ENCODE measurements at regions not wholly inside any gene's neighbourhood (a gene's known extent, or its start where the extent isn't known, plus 50 kb on each side); places are given as distances from the start of the nearest gene placed in this dataset.

DNA sequence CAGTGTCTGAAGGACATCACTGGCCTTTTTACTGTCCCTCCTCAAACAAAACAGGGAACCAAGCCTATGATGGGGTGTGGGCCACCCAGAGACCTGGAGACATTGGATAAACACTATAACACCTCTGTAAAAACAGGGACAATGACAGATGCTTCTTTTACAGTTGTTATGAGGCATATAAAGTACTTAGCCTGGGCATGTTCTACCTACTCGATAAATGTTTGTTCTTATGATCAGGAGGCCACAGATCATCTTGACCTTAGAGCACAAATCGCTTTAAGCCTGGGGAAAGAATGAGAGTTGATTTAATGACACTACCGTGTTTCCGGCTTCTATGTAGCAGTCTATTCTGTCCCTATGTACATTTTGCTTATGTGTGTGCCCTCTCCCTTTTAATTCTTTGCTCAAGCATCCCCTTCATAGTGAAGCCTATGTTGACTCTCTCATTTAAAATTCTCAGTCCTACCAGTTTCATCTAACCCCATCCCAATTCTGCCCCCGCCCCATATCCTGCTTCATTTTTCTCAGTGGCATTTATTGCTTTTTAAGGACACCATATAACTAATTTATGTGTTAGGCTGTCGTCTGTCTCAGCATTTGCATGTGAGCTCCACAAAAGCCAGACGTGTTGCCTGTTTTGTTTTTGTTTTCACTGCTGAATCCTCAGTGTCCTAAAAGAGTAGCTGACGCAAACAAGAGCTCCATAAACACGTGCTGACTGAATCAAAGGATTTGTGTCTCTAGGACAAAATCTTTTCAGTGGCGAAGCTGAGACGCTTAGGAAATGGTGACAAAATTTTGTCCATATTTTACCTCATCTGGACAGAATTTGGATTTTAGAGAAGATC, 182.3 kb upstream of the ST6GAL2 start:
- Histone ChIP-seq H3K27me3 (replicated peaks) (0 out of 2 replicates have a peak, but pooled peaks cover 3% of the 10 kb centered on the region), H3K4me3 (no peak overlapping the region), H3K4me1 (replicated peaks) (no peaks in the 10 kb centered on the region), H3K9me3 (replicated peaks) (no peaks in the 10 kb centered on the region), H3K36me3 (no peaks in the 10 kb centered on the region), H3K27ac (no peak overlapping the region)
- no peak for DNase-seq (ENCODE audit: low read depth in 1 of 2, low spot score in 2 of 2)

DNA sequence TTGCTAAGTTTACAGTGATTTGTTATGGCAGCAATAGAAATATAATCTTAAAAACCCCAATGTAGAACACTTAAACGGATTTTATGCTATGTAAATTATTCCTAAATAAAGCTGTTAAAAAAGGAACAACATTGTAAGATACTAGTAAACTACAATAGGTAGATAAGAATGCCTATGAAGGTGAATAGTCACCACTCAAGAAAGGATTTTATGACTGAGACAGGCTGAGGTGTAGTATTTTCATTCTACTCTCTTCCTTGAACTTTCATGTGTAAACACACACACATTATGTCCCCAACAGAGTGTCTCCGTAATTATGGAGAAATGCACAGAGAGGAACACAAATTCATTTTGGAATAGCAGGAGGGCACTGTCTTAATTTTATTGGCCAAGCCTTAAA, 183.9 kb upstream of the ST6GAL2 start:
- Histone ChIP-seq H3K27me3 (replicated peaks) (0 out of 2 replicates have a peak, but pooled peaks cover 3% of the 10 kb centered on the region), H3K36me3 (no peaks in the 10 kb centered on the region), H3K27ac (no peak overlapping the region), H3K4me3 (no peak overlapping the region), H3K9me3 (replicated peaks) (no peaks in the 10 kb centered on the region), H3K4me1 (replicated peaks) (no peaks in the 10 kb centered on the region)
- no peak for DNase-seq (ENCODE audit: low read depth in 1 of 2, low spot score in 2 of 2)

DNA sequence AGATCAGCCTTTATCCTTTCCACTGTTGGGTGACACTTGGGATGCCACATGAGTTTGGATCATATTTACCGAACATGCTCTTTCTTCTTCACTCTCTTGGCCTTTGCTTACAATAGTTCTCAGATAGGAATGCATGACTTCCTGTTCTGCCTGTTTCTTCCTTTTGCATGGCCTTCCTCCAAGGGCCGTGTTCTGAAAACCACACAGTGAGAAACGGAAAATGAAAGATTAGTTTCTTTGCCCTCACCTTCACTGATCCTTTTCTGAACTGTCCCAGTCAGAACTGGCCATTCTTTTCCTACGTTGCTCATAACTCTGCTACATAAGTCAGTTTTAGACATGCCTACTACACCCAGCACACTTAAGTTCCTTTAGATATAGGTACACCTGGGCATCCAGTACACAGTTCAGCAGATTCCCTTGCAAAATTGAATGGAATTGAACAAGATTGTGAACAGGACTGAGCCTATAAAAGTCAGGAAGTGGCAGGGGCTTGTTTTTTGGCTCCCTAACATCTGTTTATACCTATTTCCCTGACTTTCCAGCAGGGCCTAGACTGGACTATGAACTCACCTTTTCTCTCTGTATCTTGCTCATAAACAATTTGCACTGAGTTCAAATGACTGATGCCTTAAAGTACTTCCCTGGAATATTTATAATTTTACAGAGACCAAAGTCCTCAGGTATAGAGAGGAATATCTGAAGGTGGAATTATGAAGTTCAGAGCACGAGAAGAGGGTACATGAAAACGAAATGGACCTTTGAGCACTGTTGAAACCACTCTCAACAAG, 186.4 kb upstream of the ST6GAL2 start:
- H3K27me3 ChIP-seq (replicated peaks) = 0 out of 2 replicates have a peak, but pooled peaks cover 3% of the 10 kb centered on the region
- peak in 1 of 2 experiments; percentile 2 for DNase-seq (ENCODE audit: low read depth in 1 of 2, low spot score in 2 of 2)
- H3K4me3 ChIP-seq = no peak overlapping the region
- H3K9me3 ChIP-seq (replicated peaks) = no peaks in the 10 kb centered on the region
- no peak overlapping the region for H3K27ac ChIP-seq
- no peaks in the 10 kb centered on the region for H3K4me1 ChIP-seq (replicated peaks)
- no peaks in the 10 kb centered on the region for H3K36me3 ChIP-seq

DNA sequence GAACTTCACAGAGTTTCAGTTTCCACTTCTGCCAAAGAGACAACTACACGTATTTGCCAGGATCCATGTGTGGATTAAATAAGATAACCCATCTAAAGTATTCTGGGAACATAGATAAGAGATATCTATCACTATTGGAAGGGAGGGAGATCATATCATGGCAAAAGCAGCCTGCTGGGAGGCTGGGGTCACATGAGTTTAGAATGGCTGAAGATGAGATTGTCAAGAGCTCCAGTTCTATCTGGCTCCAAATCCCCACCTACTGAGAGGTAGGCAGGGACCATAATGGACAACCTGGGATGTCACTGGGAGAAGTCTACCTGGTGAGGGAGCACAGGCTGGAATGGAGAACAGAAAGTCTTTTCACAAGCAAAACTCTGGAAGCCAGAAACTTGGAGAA, 192.6 kb upstream of the ST6GAL2 start:
- H3K9me3 ChIP-seq (replicated peaks) = no peaks in the 10 kb centered on the region
- DNase-seq (ENCODE audit: low read depth in 1 of 2, low spot score in 2 of 2) = no peak
- H3K4me1 ChIP-seq (replicated peaks) = no peaks in the 10 kb centered on the region
- H3K27ac ChIP-seq = no peak overlapping the region
- H3K36me3 ChIP-seq = no peaks in the 10 kb centered on the region
- no peak overlapping the region for H3K4me3 ChIP-seq
- no peaks in the 10 kb centered on the region for H3K27me3 ChIP-seq (replicated peaks)

DNA sequence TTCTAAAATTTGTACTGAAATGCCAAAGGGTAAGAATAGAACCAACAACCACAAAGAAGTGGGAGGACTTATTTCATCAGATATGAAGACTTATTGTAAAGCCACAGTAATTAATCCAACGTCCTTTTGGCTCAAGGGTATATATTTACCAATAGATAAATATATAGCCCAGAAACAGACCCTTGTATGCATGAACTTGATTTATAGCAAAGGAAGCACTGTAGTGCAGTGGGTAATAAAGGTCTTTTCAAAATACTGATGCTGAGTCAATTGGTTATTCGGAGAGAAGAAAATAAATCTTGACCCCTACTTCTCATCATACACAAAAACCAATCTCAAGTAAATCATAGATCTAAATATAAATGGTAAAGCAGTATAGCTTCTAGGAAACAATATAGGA, 200.5 kb upstream of the ST6GAL2 start:
- DNase-seq (ENCODE audit: low read depth in 1 of 2, low spot score in 2 of 2) = no peak
- Histone ChIP-seq H3K9me3 (replicated peaks) (no peaks in the 10 kb centered on the region), H3K36me3 (no peaks in the 10 kb centered on the region), H3K4me3 (no peak overlapping the region), H3K27ac (no peak overlapping the region), H3K4me1 (replicated peaks) (no peaks in the 10 kb centered on the region), H3K27me3 (replicated peaks) (no peaks in the 10 kb centered on the region)

DNA sequence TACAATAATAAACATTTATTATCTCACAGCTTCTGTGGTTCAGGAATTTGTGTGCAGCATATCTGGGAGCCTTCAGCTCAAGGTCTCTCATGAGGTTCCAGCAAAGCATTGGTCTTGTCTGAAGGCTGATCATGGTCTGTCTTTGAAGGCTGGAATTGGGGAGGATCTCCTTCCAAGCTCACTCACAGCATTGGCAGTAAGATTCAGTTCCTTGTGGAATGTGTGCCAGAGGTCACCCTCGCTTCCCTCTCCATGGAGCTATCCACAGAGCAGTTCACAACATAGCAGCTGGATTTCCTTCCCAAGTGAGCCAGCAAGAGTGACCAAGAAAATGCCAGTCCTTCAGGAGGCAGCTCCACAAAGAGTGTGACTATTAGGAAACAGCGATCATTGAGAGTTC, 202.2 kb upstream of the ST6GAL2 start:
- Histone ChIP-seq H3K36me3 (no peaks in the 10 kb centered on the region), H3K27ac (no peak overlapping the region), H3K27me3 (replicated peaks) (no peaks in the 10 kb centered on the region), H3K9me3 (replicated peaks) (no peaks in the 10 kb centered on the region), H3K4me3 (no peak overlapping the region), H3K4me1 (replicated peaks) (no peaks in the 10 kb centered on the region)
- DNase-seq (ENCODE audit: low read depth in 1 of 2, low spot score in 2 of 2) = no peak

DNA sequence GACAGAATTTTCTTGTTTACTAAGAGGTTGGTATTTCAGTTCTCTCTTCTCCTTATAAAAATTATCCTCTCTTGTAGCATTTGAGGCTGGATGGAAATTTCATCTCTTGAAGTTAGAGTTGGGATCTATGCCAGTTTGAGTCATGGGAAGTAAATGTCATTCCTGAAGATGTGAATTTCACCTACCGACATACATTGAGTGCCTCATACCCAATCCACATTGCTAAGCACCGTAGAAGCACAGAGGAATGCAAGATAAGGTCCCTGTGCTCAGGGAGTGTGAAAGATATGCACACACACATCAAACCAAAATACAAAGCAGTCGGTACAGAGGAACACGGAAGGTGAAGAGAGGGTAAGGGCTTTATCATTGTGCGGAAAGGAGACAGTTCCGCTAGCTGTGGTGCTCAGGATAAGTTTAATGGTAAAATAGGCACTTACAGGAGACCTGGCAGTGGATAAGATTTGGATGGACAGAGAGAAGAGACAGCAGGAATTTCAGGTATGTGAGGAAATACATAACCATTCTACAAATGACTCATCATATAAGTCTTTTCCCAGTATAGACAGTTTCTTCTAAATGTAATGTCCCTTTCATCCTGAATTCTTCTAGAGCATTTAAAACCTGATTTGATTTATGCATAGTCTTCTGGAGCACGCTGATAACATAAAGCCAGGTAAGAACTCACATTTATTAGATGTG, 205.3 kb upstream of the ST6GAL2 start:
- H3K9me3 ChIP-seq (replicated peaks) = no peaks in the 10 kb centered on the region
- H3K4me3 ChIP-seq = no peak overlapping the region
- H3K27ac ChIP-seq = no peak overlapping the region
- no peaks in the 10 kb centered on the region for H3K27me3 ChIP-seq (replicated peaks)
- no peak for DNase-seq (ENCODE audit: low read depth in 1 of 2, low spot score in 2 of 2)
- no peaks in the 10 kb centered on the region for H3K4me1 ChIP-seq (replicated peaks)
- no peaks in the 10 kb centered on the region for H3K36me3 ChIP-seq

DNA sequence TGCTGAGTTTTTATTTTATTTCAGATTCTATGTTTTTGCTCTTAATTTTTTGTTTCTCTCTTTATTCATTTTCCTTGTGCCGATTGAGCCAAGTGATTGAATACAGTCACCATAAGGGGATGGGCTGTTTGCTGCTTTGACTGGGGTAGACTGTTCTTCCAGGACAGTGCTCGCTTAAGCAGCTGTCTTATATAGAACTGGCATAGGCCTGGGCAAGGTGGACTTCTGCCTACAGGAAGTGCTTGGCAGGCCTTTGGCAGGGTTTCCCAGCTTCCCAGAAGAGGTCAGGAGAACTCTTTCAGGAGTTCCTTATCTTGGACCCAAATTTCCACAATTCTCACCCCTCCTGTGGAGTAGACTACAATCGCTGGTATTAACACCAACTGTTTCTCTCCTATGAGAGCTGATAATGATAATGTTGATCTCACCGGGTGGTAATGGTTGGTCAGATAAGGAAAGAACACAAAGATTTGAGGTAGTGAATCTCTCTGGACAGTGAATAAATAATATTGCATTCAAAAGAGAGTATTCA, 207.5 kb upstream of the ST6GAL2 start:
- no peak overlapping the region for H3K27ac ChIP-seq
- H3K36me3 ChIP-seq = no peaks in the 10 kb centered on the region
- H3K27me3 ChIP-seq (replicated peaks) = no peaks in the 10 kb centered on the region
- no peaks in the 10 kb centered on the region for H3K9me3 ChIP-seq (replicated peaks)
- H3K4me3 ChIP-seq = no peak overlapping the region
- DNase-seq (ENCODE audit: low read depth in 1 of 2, low spot score in 2 of 2) = no peak
- H3K4me1 ChIP-seq (replicated peaks) = no peaks in the 10 kb centered on the region

DNA sequence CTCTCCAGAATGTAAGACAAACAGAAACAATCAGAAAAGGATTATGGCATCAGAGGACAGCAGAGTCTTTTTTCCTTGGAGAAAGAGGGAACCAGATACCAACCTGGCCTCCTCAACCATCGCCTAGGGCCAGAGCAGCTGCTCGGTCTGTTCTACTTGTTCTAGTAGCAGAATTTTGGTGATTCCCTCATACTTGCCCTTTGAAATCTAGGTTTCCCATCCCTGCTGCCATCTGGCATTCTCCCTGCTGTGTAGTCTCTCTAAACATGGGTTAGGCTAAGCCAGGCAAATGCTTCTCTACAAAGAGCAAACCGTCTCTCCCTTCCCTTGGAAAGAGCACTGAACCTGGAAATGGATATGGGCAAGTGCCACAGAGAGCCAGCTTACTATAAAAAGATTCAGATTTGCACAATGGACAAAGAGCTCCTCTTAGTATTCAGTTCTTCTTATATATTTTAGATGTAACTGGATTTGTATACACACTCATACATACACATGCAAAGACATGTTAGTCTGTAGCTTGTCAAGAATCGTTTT, 208.6 kb upstream of the ST6GAL2 start:
- Histone ChIP-seq H3K9me3 (replicated peaks) (no peaks in the 10 kb centered on the region), H3K27ac (no peak overlapping the region), H3K4me1 (replicated peaks) (no peaks in the 10 kb centered on the region), H3K36me3 (no peaks in the 10 kb centered on the region), H3K27me3 (replicated peaks) (no peaks in the 10 kb centered on the region; the same call in 1 of the 2 replicates), H3K4me3 (no peak overlapping the region)
- no peak for DNase-seq (ENCODE audit: low read depth in 1 of 2, low spot score in 2 of 2)

DNA sequence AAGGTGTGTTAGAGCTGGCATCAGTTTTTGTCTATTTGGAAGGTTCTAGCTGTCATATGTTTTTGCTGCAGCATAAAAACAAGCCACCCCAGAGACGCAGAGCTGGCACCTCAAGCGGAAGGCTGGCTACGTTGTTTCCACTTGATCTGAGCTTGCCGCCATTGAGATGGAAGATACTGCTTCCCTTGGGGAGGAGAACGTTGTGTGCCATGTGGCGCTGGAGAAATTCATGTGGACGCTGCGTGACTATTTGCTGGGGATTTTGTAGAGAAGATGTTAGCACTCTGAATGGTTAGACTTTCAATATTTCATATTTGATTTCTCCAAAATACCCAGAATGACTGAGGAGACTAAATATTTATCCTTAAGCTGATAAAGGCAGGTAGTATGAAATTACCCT, 216.2 kb upstream of the ST6GAL2 start:
- DNase-seq (ENCODE audit: low read depth in 1 of 2, low spot score in 2 of 2) = no peak
- Histone ChIP-seq H3K27ac (no peak overlapping the region), H3K4me3 (no peak overlapping the region), H3K4me1 (replicated peaks) (no peaks in the 10 kb centered on the region), H3K27me3 (replicated peaks) (no peaks in the 10 kb centered on the region; the same call in 1 of the 2 replicates), H3K9me3 (replicated peaks) (no peaks in the 10 kb centered on the region), H3K36me3 (no peaks in the 10 kb centered on the region)

DNA sequence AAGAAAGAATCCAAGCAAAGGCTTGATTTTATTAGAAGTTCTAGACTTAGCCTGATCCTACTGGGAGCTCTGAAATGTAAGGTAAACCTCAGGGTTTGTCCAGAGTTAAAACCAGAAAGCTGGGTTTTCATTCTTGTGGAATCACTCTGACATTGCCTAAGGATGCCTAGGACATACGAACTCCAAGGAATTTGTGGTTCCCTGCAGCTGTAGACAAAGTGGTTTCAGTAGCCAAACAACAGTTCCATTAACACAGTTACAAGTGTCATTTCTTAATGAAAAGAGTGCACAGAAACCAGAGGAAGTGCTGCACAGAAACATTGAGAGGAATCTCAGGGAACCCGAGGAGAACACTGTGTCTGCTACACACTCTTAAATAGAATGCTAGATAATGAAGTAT, 221.4 kb upstream of the ST6GAL2 start:
- Histone ChIP-seq H3K9me3 (replicated peaks) (no peaks in the 10 kb centered on the region), H3K4me1 (replicated peaks) (no peaks in the 10 kb centered on the region)

DNA sequence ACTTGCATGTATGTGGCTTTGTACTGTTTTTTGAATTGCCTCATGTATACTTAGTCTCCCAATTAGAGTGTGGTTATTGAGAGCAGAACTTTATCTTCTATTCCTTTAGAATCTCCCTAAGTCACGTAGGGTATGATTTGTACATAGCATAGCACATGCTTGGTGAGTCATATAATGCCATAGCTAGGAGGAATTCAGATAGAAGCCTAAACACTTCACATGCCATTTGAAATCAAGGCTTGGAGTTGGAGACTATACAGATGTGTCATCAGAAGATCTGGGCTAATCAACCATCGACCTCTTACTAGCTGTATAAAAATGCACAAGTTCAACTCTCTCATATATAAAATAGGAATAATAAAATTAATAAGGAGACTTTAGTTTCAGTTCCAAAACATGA, 222.6 kb upstream of the ST6GAL2 start:
- no peak for DNase-seq (ENCODE audit: low read depth in 1 of 2, low spot score in 2 of 2)
- Histone ChIP-seq H3K27me3 (replicated peaks) (no peaks in the 10 kb centered on the region), H3K4me3 (no peak overlapping the region), H3K36me3 (no peaks in the 10 kb centered on the region), H3K27ac (no peak overlapping the region), H3K4me1 (replicated peaks) (no peaks in the 10 kb centered on the region), H3K9me3 (replicated peaks) (no peaks in the 10 kb centered on the region)

More for the DNA sequence above, 221.4 kb upstream of the ST6GAL2 start:
- H3K36me3 ChIP-seq = no peaks in the 10 kb centered on the region
- H3K4me3 ChIP-seq = no peak overlapping the region
- H3K27me3 ChIP-seq (replicated peaks) = no peaks in the 10 kb centered on the region
- H3K27ac ChIP-seq = no peak overlapping the region
- DNase-seq (ENCODE audit: low read depth in 1 of 2, low spot score in 2 of 2) = no peak

DNA sequence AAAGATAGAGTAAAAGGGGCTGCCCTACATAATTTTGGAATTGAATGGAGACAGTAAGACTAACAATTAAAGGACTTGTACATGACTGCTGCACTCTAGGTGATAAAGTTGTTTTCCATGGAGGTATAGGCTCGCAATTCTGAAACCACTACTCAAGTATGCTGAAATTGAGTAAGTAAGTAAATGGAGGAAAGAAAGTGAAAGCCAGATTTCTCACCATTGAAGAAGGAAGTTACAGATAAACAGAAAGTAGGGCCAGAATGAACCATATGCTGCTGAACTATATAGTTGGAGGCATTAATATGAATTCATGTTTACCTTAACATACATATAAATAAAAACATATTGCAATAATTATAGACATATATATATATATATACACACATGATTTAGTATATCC, 225.7 kb upstream of the ST6GAL2 start:
- Histone ChIP-seq H3K27ac (no peak overlapping the region), H3K36me3 (no peaks in the 10 kb centered on the region), H3K4me1 (replicated peaks) (no peaks in the 10 kb centered on the region), H3K9me3 (replicated peaks) (no peaks in the 10 kb centered on the region), H3K4me3 (no peak overlapping the region), H3K27me3 (replicated peaks) (no peaks in the 10 kb centered on the region)
- DNase-seq (ENCODE audit: low read depth in 1 of 2, low spot score in 2 of 2) = no peak
